C4-2B (cell line): ENCODE measurements at regions not wholly inside any gene's neighbourhood (a gene's known extent, or its start where the extent isn't known, plus 50 kb on each side); places are given as distances from the start of the nearest gene placed in this dataset.

Source experiments
- CTCF ChIP-seq: fragments of 450-650 bp; conservative IDR thresholded peaks from 2 replicates; pipeline ENCODE4 v1.5.1; 2017; ENCODE audit warnings: mild to moderate bottlenecking
- ZFX ChIP-seq: fragments of 450-650 bp; IDR thresholded peaks from 2 replicates; pipeline ENCODE4 v1.6.1; 2017

GRCh38 chr1:187718527-187718926, 889.8 kb downstream of the PLA2G4A start:
- TF ChIP-seq CTCF: no peak
- TF ChIP-seq ZFX: no peak
